ENCODE measurements at regions not wholly inside any gene's neighbourhood (a gene's known extent, or its start where the extent isn't known, plus 50 kb on each side); places are given as distances from the start of the nearest gene placed in this dataset.

- H3K9me3 ChIP-seq (ENCODE audit: control insufficient read depth in 1 of 2, insufficient read depth in 1 of 2, low read depth in 1 of 2, low read length in 2 of 2) = no peaks in the 10 kb centered on the region
- no peak overlapping the region for H3K27ac ChIP-seq (ENCODE audit: low read depth, low read length)
- H3K4me3 ChIP-seq (replicated peaks in 1 of 2; ENCODE audit: low read depth in 1 of 2, low read length in 2 of 2) = no peak overlapping the region
- no peaks in the 10 kb centered on the region for H3K4me1 ChIP-seq (ENCODE audit: control insufficient read depth in 1 of 2, insufficient read depth in 2 of 2, low read length in 2 of 2)
- BruUV-seq (replicated peaks) = no TSS peak
- intact Hi-C loops (cut with micrococcal nuclease) = no loop called here
- H3K27me3 ChIP-seq (ENCODE audit: insufficient read depth, low read length) = no peaks in the 10 kb centered on the region
- RAD21 ChIA-PET (ENCODE audit: low non-redundant PET in 1 of 2, low total read pairs in 2 of 2, uncharacterized antibody in 2 of 2, unreplicated experiment in 2 of 2) = no interaction called here
- no peaks in the 10 kb centered on the region for H4K20me1 ChIP-seq (ENCODE audit: insufficient read depth)
- TF ChIP-seq ZNF274 (IDR thresholded peaks at IDR 0.05; ENCODE audit: low read depth, low read length) = no peak
- no peak for TF ChIP-seq YY1 (IDR thresholded peaks at IDR 0.05; ENCODE audit: extremely low read depth, insufficient replicate concordance, low read depth, low read length)
- no peak for TF ChIP-seq MAX (IDR thresholded peaks at IDR 0.05)
- TF ChIP-seq CEBPB (IDR thresholded peaks at IDR 0.05; ENCODE audit: low read depth) = no peak
- TF ChIP-seq CBX3 (IDR thresholded peaks at IDR 0.05; ENCODE audit: low read depth) = no peak
- no peak for TF ChIP-seq ATF3 (IDR thresholded peaks at IDR 0.05)
- no peak for TF ChIP-seq JUND (IDR thresholded peaks at IDR 0.05)
- TF ChIP-seq EZH2 (IDR thresholded peaks at IDR 0.05) = no peak
- DNase-seq (ENCODE audit: low read depth, low spot score) (no peak), ATAC-seq (no peak)
- no peak overlapping the region for H3K9ac ChIP-seq (ENCODE audit: low read length)
- no peaks in the 10 kb centered on the region for H3K79me2 ChIP-seq (ENCODE audit: insufficient read depth, low read length)
- CTCF ChIA-PET = no interaction called here
- H3K9me2 ChIP-seq (ENCODE audit: insufficient read depth) = no peaks in the 10 kb centered on the region
- H3K36me3 ChIP-seq (ENCODE audit: control insufficient read depth in 1 of 2, insufficient read depth in 2 of 2, low read length in 2 of 2) = no peaks in the 10 kb centered on the region
- POLR2A ChIA-PET = no interaction called here
- H2AFZ ChIP-seq (ENCODE audit: low read depth, low read length, poor library complexity, severe bottlenecking) = no peak overlapping the region
- no peak overlapping the region for H3K4me2 ChIP-seq (ENCODE audit: low read length)
Observed at GRCh38 chr6:8679823-8680222, 244.5 kb upstream of the SLC35B3 start.

GRCh38 chr6:8678466-8678865, 243.1 kb upstream of the SLC35B3 start:
- H3K9me2 ChIP-seq (ENCODE audit: insufficient read depth) = no peaks in the 10 kb centered on the region
- no peaks in the 10 kb centered on the region for H4K20me1 ChIP-seq (ENCODE audit: insufficient read depth)
- POLR2A ChIA-PET = no interaction called here
- no peaks in the 10 kb centered on the region for H3K79me2 ChIP-seq (ENCODE audit: insufficient read depth, low read length)
- H3K27ac ChIP-seq (ENCODE audit: low read depth, low read length) = no peak overlapping the region
- H3K27me3 ChIP-seq (ENCODE audit: insufficient read depth, low read length) = no peaks in the 10 kb centered on the region
- ATAC-seq (no peak), DNase-seq (ENCODE audit: low read depth, low spot score) (no peak)
- TF ChIP-seq ZNF274 (IDR thresholded peaks at IDR 0.05; ENCODE audit: low read depth, low read length) (no peak), SRF (IDR thresholded peaks at IDR 0.05; ENCODE audit: low read depth) (no peak), ZBTB33 (IDR thresholded peaks at IDR 0.05; ENCODE audit: extremely low read depth, insufficient replicate concordance, low read length) (no peak), EGR1 (IDR thresholded peaks at IDR 0.05; ENCODE audit: low read depth) (no peak), ELF1 (IDR thresholded peaks at IDR 0.05; ENCODE audit: borderline replicate concordance, low read depth) (no peak), POLR2A (IDR thresholded peaks at IDR 0.05; ENCODE audit: borderline replicate concordance, extremely low read depth, insufficient read depth, insufficient read length) (no peak), SP1 (IDR thresholded peaks at IDR 0.05; ENCODE audit: low read depth) (no peak), RAD21 (IDR thresholded peaks at IDR 0.05; ENCODE audit: low read depth) (no peak), ATF3 (IDR thresholded peaks at IDR 0.05) (no peak), YY1 (IDR thresholded peaks at IDR 0.05; ENCODE audit: extremely low read depth, insufficient replicate concordance, low read depth, low read length) (no peak), CBX3 (IDR thresholded peaks at IDR 0.05; ENCODE audit: low read depth) (no peak)
- H3K4me2 ChIP-seq (ENCODE audit: low read length) = no peak overlapping the region
- no peak overlapping the region for H3K4me3 ChIP-seq (replicated peaks in 1 of 2; ENCODE audit: low read depth in 1 of 2, low read length in 2 of 2)
- H3K36me3 ChIP-seq (ENCODE audit: control insufficient read depth in 1 of 2, insufficient read depth in 2 of 2, low read length in 2 of 2) = no peaks in the 10 kb centered on the region
- no peaks in the 10 kb centered on the region for H3K9me3 ChIP-seq (ENCODE audit: control insufficient read depth in 1 of 2, insufficient read depth in 1 of 2, low read depth in 1 of 2, low read length in 2 of 2)
- CTCF ChIA-PET = no interaction called here
- intact Hi-C loops (cut with micrococcal nuclease) = no loop called here
- RAD21 ChIA-PET (ENCODE audit: low non-redundant PET in 1 of 2, low total read pairs in 2 of 2, uncharacterized antibody in 2 of 2, unreplicated experiment in 2 of 2) = no interaction called here
- no peaks in the 10 kb centered on the region for H3K4me1 ChIP-seq (ENCODE audit: control insufficient read depth in 1 of 2, insufficient read depth in 2 of 2, low read length in 2 of 2)
- H3K9ac ChIP-seq (ENCODE audit: low read length) = no peak overlapping the region
- BruUV-seq (replicated peaks) = no TSS peak
- no peak overlapping the region for H2AFZ ChIP-seq (ENCODE audit: low read depth, low read length, poor library complexity, severe bottlenecking)
